Stimulated activated CD4-positive, alpha-beta T cell treated with anti-CD3 and anti-CD28 coated beads, Interleukin-15, amount 100 ng/mL, for 24 hours (primary cell): ENCODE measurements at regions not wholly inside any gene's neighbourhood (a gene's known extent, or its start where the extent isn't known, plus 50 kb on each side); places are given as distances from the start of the nearest gene placed in this dataset.
A peak's percentile ranks its signal among the peaks of the same experiment; 100 is the strongest.

Source experiments
- DNase-seq: peaks from one replicate; pipeline ENCODE4 v3.0.0-alpha.2; 2020

- DNase-seq, result peak; percentile 73
Observed at GRCh38 chr3:195634426-195635261, 50.9 kb upstream of the APOD start.
